CD4-positive, alpha-beta memory T cell (primary cell): ENCODE measurements at regions not wholly inside any gene's neighbourhood (a gene's known extent, or its start where the extent isn't known, plus 50 kb on each side); places are given as distances from the start of the nearest gene placed in this dataset.

Source experiments
- CTCF ChIA-PET: fragments of 350-600 bp; sonication (Branson Sonifier 250); formaldehyde crosslinking; loops from one replicate; lab custom pipeline; 2021; ENCODE audit warnings: inconsistent platforms; ENCODE audit not compliant: partially characterized antibody; lab: Charles Lee
- POLR2A ChIA-PET: fragments of 350-600 bp; sonication (Branson Sonifier 250); formaldehyde crosslinking; loops from one replicate; lab custom pipeline; 2021; ENCODE audit not compliant: partially characterized antibody; lab: Charles Lee
- DNase-seq, 5 donors: peaks; one replicate each; pipeline versions ENCODE4 v3.0.0 to v3.0.0-alpha.2; 2020 to 2022; ENCODE audit warnings: mixed read lengths in 1 of 5
- H3K27ac ChIP-seq: one replicate; pipeline ENCODE4 v1.7.0; 2013; ENCODE audit warnings: low read depth, low read length
- H3K27me3 ChIP-seq: 2 replicates; pipeline ENCODE4 v1.7.0; 2013; ENCODE audit warnings: mild to moderate bottlenecking, low read length, moderate library complexity; ENCODE audit not compliant: insufficient read depth
- H3K36me3 ChIP-seq: 2 replicates; pipeline ENCODE4 v1.7.0; 2013; ENCODE audit warnings: mild to moderate bottlenecking, low read length, moderate library complexity; ENCODE audit not compliant: insufficient read depth
- H3K4me1 ChIP-seq: 2 replicates; pipeline ENCODE4 v1.7.0; 2013; ENCODE audit warnings: mild to moderate bottlenecking, low read length, moderate library complexity; ENCODE audit not compliant: insufficient read depth
- H3K4me3 ChIP-seq, 2 donors: one replicate each; pipeline ENCODE4 v1.7.0; 2013; ENCODE audit warnings: low read length in 2 of 2, mild to moderate bottlenecking in 1 of 2
- H3K9me3 ChIP-seq, 2 donors: one replicate each; pipeline ENCODE4 v1.7.0; 2013; ENCODE audit warnings: low read length in 2 of 2, control low read depth in 1 of 2; ENCODE audit not compliant: control insufficient read depth in 1 of 2
- H3K27ac Mint-ChIP-seq, 7 donors: one replicate each; pipeline ENCODE4 v1.8.0; 2020 to 2021; ENCODE audit warnings: mixed read lengths in 7 of 7, mild to moderate bottlenecking in 6 of 7, inconsistent platforms in 3 of 7, moderate library complexity in 3 of 7
- H3K27me3 Mint-ChIP-seq, 2 donors: one replicate each; pipeline ENCODE4 v1.8.0; 2020 to 2021; ENCODE audit warnings: mixed read lengths in 2 of 2
- H3K36me3 Mint-ChIP-seq, 2 donors: one replicate each; pipeline ENCODE4 v1.8.0; 2020 to 2021; ENCODE audit warnings: mixed read lengths in 2 of 2, inconsistent platforms in 1 of 2, mild to moderate bottlenecking in 1 of 2
- H3K4me1 Mint-ChIP-seq, 4 donors: one replicate each; pipeline ENCODE4 v1.8.0; 2020 to 2021; ENCODE audit warnings: mixed read lengths in 4 of 4, mild to moderate bottlenecking in 1 of 4
- H3K4me3 Mint-ChIP-seq, 8 donors: one replicate each; pipeline ENCODE4 v1.8.0; 2020 to 2021; ENCODE audit warnings: mixed read lengths in 8 of 8, mild to moderate bottlenecking in 7 of 8, moderate library complexity in 6 of 8, inconsistent platforms in 3 of 8
- H3K9me3 Mint-ChIP-seq, 8 donors: one replicate each; pipeline ENCODE4 v1.8.0; 2020 to 2021; ENCODE audit warnings: mixed read lengths in 8 of 8, mild to moderate bottlenecking in 5 of 8, inconsistent platforms in 3 of 8, moderate library complexity in 1 of 8
- intact Hi-C: fragments of 100-400 bp; cut with micrococcal nuclease; formaldehyde crosslinking; loops from one replicate; pipeline ENCODE4 v1.15.1; 2023

DNA sequence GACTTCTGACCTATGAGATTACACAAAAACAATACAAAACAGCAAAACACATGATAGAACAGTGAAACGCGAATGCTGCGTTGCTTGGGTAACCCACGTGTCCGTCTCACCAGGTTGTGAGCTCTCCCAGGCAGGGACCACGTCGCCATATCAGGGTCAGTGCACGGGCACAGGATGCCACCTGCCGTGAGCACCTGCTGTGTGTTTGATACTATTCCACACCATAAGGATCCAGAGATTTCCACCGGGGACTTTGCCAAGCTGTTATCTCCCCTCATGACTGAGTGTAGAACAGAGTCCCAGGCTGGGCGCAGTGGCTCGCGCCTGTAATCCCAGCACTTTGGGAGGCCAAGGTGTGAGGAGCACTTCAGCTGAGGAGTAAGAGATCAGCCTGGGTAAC lies 288.0 kb downstream of the BMP7 start:
- no peak for DNase-seq
- H3K4me3 Mint-ChIP-seq, result no peak overlapping the region
- intact Hi-C loops, result no loop called here
- H3K36me3 ChIP-seq, result no peaks in the 10 kb centered on the region
- peaks cover 0 to 4% (median 2%) of the 10 kb centered on the region in 8 donors for H3K9me3 Mint-ChIP-seq
- H3K27me3 ChIP-seq, result no peaks in the 10 kb centered on the region
- H3K4me1 Mint-ChIP-seq, result no peaks in the 10 kb centered on the region
- no peaks in the 10 kb centered on the region for H3K4me1 ChIP-seq
- H3K4me3 ChIP-seq, result no peak overlapping the region
- H3K36me3 Mint-ChIP-seq, result no peaks in the 10 kb centered on the region
- CTCF ChIA-PET, result no interaction called here
- H3K27ac Mint-ChIP-seq, result no peak overlapping the region
- POLR2A ChIA-PET, result no interaction called here
- H3K27ac ChIP-seq, result no peak overlapping the region
- H3K27me3 Mint-ChIP-seq, result peaks cover 28 to 33% of the 10 kb centered on the region in 2 donors
- H3K9me3 ChIP-seq, result no peaks in the 10 kb centered on the region

DNA sequence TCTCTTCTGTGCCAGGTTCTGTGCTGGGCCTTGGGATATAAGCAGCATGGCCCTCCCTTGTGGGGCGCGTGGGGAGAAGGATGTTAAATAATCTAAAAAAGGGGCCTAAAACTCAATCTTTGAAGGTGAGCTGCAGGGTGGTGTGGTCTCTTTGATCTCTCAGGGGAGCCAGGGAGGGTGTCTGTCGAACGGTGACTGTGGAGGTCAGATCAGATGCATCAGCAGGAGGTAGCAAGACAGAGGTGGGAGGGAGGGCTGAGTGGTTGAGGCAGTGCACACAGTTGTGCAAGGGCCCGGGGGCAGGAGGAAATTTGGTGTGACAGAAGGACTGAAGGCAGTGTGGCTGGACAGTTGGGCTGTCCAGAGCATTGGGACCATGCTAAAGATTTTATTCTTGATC lies 287.3 kb downstream of the BMP7 start:
- Mint-ChIP-seq H3K36me3 (no peaks in the 10 kb centered on the region), H3K27ac (no peak overlapping the region), H3K4me1 (no peaks in the 10 kb centered on the region), H3K4me3 (no peak overlapping the region), H3K27me3 (peaks cover 21 to 27% of the 10 kb centered on the region in 2 donors), H3K9me3 (peaks cover 0 to 9% (median 3%) of the 10 kb centered on the region in 8 donors)
- Histone ChIP-seq H3K9me3 (no peaks in the 10 kb centered on the region), H3K27me3 (no peaks in the 10 kb centered on the region), H3K4me3 (no peak overlapping the region), H3K4me1 (no peaks in the 10 kb centered on the region), H3K36me3 (no peaks in the 10 kb centered on the region), H3K27ac (no peak overlapping the region)
- CTCF ChIA-PET, result no interaction called here
- DNase-seq, result no peak
- POLR2A ChIA-PET, result no interaction called here
- intact Hi-C loops, result no loop called here

- H3K4me1 ChIP-seq, result no peaks in the 10 kb centered on the region
- H3K27me3 ChIP-seq, result no peaks in the 10 kb centered on the region
- Mint-ChIP-seq H3K27ac (no peak overlapping the region), H3K36me3 (no peaks in the 10 kb centered on the region), H3K4me1 (no peaks in the 10 kb centered on the region), H3K4me3 (no peak overlapping the region), H3K9me3 (peaks cover 0 to 22% (median 11%) of the 10 kb centered on the region in 8 donors), H3K27me3 (peaks cover 4 to 14% of the 10 kb centered on the region in 2 donors)
- no peaks in the 10 kb centered on the region for H3K36me3 ChIP-seq
- no peaks in the 10 kb centered on the region for H3K9me3 ChIP-seq
- intact Hi-C loops, result no loop called here
- no peak overlapping the region for H3K4me3 ChIP-seq
- no peak overlapping the region for H3K27ac ChIP-seq
- no peak for DNase-seq
- ChIA-PET CTCF (no interaction called here), POLR2A (no interaction called here)
Measured at GRCh38 chr20:56981301-56981700, 285.1 kb downstream of the BMP7 start.

GRCh38 chr20:56983813-56984212 lies 282.6 kb downstream of the BMP7 start:
- H3K9me3 Mint-ChIP-seq, result peaks cover 0 to 33% (median 14%) of the 10 kb centered on the region in 8 donors
- no peak overlapping the region for H3K27ac Mint-ChIP-seq
- no peak overlapping the region for H3K4me3 Mint-ChIP-seq
- H3K36me3 Mint-ChIP-seq, result no peaks in the 10 kb centered on the region
- H3K27me3 Mint-ChIP-seq, result peaks cover 3 to 6% of the 10 kb centered on the region in 2 donors
- no peak for DNase-seq
- Histone ChIP-seq H3K4me1 (no peaks in the 10 kb centered on the region), H3K4me3 (no peak overlapping the region), H3K27ac (no peak overlapping the region), H3K9me3 (no peaks in the 10 kb centered on the region), H3K36me3 (no peaks in the 10 kb centered on the region), H3K27me3 (no peaks in the 10 kb centered on the region)
- intact Hi-C loops, result no loop called here
- H3K4me1 Mint-ChIP-seq, result no peaks in the 10 kb centered on the region
- ChIA-PET CTCF (no interaction called here), POLR2A (no interaction called here)

DNA sequence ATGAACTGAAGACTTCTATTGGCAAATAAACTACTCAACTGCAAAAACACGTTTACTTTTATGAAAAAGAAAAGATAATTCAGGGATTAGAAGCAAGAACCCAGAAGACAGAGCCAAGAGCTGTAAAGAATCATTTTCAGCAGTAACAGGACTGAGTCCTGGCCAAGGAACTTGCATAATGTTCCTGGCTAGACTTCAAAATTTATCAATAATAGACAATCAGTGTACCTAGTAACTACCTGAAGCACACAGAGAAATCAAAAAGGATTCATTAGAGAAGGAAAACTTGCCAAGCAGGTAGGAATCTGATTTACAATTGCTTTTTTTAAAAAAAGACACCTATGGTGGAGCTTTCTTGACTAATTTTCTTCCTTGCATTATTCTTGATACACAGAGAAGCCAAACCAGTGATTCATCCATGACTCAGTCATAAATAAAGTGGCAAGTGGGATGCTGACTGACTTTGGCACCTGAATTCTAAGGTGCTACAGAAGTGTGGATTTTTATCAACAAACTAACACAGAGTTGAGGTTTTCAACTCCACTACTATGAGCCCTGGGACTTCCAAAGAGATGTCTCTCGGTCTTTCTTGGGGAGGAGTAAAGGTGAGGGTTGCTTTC lies 281.3 kb downstream of the BMP7 start:
- H3K27me3 Mint-ChIP-seq, result peaks cover 1 to 2% of the 10 kb centered on the region in 2 donors
- intact Hi-C loops, result no loop called here
- H3K4me1 Mint-ChIP-seq, result no peaks in the 10 kb centered on the region
- CTCF ChIA-PET, result no interaction called here
- H3K27me3 ChIP-seq, result no peaks in the 10 kb centered on the region
- DNase-seq, result no peak
- peaks cover 0 to 33% (median 14%) of the 10 kb centered on the region in 8 donors for H3K9me3 Mint-ChIP-seq
- no peak overlapping the region for H3K4me3 ChIP-seq
- H3K4me3 Mint-ChIP-seq, result no peak overlapping the region
- H3K36me3 Mint-ChIP-seq, result no peaks in the 10 kb centered on the region
- POLR2A ChIA-PET, result no interaction called here
- no peaks in the 10 kb centered on the region for H3K36me3 ChIP-seq
- no peaks in the 10 kb centered on the region for H3K4me1 ChIP-seq
- H3K9me3 ChIP-seq, result no peaks in the 10 kb centered on the region
- H3K27ac ChIP-seq, result no peak overlapping the region
- H3K27ac Mint-ChIP-seq, result no peak overlapping the region

- POLR2A ChIA-PET, result no interaction called here
- Mint-ChIP-seq H3K9me3 (peaks cover 0 to 33% (median 14%) of the 10 kb centered on the region in 8 donors), H3K27ac (no peak overlapping the region), H3K36me3 (no peaks in the 10 kb centered on the region), H3K27me3 (no peaks in the 10 kb centered on the region), H3K4me1 (no peaks in the 10 kb centered on the region), H3K4me3 (no peak overlapping the region)
- no peak overlapping the region for H3K27ac ChIP-seq
- DNase-seq, result no peak
- intact Hi-C loops, result no loop called here
- no peaks in the 10 kb centered on the region for H3K36me3 ChIP-seq
- no peaks in the 10 kb centered on the region for H3K4me1 ChIP-seq
- no peaks in the 10 kb centered on the region for H3K27me3 ChIP-seq
- no peaks in the 10 kb centered on the region for H3K9me3 ChIP-seq
- CTCF ChIA-PET, result no interaction called here
- no peak overlapping the region for H3K4me3 ChIP-seq
Measured at GRCh38 chr20:56986476-56986875, 280.0 kb downstream of the BMP7 start.

DNA sequence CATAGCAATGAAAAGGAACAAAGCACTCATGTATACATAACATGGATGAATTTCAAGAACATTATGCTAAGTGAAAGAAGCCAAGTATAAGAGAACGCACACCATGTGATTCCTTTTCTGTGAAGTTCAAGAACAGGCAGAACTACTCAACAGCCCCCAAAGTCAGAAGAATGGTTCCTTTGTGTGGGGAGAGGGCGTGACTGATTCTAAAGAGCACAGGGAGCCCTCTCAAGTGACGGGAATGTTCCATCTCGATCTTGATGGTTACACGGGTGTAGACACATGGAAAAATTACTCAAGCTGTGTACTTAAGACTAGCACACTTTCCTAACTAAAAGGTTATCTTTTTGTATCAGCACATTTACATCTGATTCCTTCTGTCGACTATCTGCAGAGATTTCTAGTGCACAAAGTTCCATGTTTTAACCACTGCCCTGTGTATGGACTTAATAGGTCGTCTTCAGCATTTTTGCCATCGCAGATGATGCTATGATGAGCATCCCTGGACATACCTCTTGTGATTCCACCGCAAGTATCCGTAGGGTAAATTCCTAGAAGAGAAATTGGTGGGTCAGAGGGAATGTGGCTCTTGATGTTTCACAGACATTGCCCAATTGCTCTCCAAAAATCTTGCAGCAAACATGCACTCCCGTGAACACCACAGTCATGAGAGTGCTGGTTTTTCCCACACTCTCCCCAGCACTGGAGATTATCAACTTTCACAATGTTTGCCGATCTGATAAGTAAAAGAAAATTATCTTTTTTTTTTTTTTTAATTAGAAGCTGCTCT lies 279.3 kb downstream of the BMP7 start:
- peaks cover 0 to 33% (median 14%) of the 10 kb centered on the region in 8 donors for H3K9me3 Mint-ChIP-seq
- POLR2A ChIA-PET, result no interaction called here

More for the DNA sequence above, 279.3 kb downstream of the BMP7 start:
- H3K36me3 ChIP-seq, result no peaks in the 10 kb centered on the region
- H3K27me3 ChIP-seq, result no peaks in the 10 kb centered on the region
- no peak for DNase-seq
- no peak overlapping the region for H3K27ac Mint-ChIP-seq
- no peaks in the 10 kb centered on the region for H3K27me3 Mint-ChIP-seq
- H3K9me3 ChIP-seq, result no peaks in the 10 kb centered on the region
- H3K27ac ChIP-seq, result no peak overlapping the region
- intact Hi-C loops, result no loop called here
- no peak overlapping the region for H3K4me3 ChIP-seq
- CTCF ChIA-PET, result no interaction called here
- no peaks in the 10 kb centered on the region for H3K36me3 Mint-ChIP-seq
- no peaks in the 10 kb centered on the region for H3K4me1 Mint-ChIP-seq
- H3K4me3 Mint-ChIP-seq, result no peak overlapping the region
- no peaks in the 10 kb centered on the region for H3K4me1 ChIP-seq
